K562 (cell line): ENCODE measurements at regions not wholly inside any gene's neighbourhood (a gene's known extent, or its start where the extent isn't known, plus 50 kb on each side); places are given as distances from the start of the nearest gene placed in this dataset.

Experiments used
- ATAC-seq: fragments of 200-7000 bp; cut with Tn5 transposase; 3 replicates; pipeline ENCODE4 v1.9.1; 2020; ENCODE audit warnings: moderate library complexity
- BruUV-seq: library from RNA; stranded (reverse); fragments of 400-500 nt; replicated peaks from 2 replicates; lab custom pipeline; 2021; lab: Mats Ljungman, UMichigan
- CTCF ChIA-PET: fragments of 300-600 bp; formaldehyde crosslinking; extraction: SDS; loops from one replicate; lab custom pipeline; 2021; ENCODE audit warnings: low intra/inter-chr PET ratio; lab: Yijun Ruan, JAX
- POLR2A ChIA-PET: fragments of 300-600, 350-650 bp; sonication (Branson Sonifier 250); formaldehyde crosslinking; extraction: SDS; loops from one replicate; lab custom pipeline; 2021; ENCODE audit warnings: antibody characterized with exemption, inconsistent platforms; lab: Yijun Ruan, JAX
- DNase-seq, 4 experiments: peaks; one replicate each; pipeline versions ENCODE4 v3.0.0 to v3.0.0-alpha.2; 2011 to 2018; ENCODE audit warnings: low spot score in 3 of 4, mixed read lengths in 3 of 4; ENCODE audit errors: extremely low read depth in 1 of 4
- FAIRE-seq: peaks from 2 replicates; lab custom pipeline; 2011; peaks lifted over from hg19 to GRCh38; lab: Jason Lieb, UNC
- H2AFZ ChIP-seq: 2 replicates; pipeline ENCODE4 v1.6.0; 2011; ENCODE audit warnings: low read depth, low read length, control low read depth, inconsistent platforms
- H3K27ac ChIP-seq: fragments of 200-600 bp; 3 replicates; pipeline ENCODE4 v1.8.0; 2011; ENCODE audit warnings: low read depth, mild to moderate bottlenecking, control low read depth, inconsistent platforms, low read length, moderate library complexity, mixed read lengths; ENCODE audit errors: extremely low read depth
- H3K27me3 ChIP-seq, 2 experiments: fragments of 300-600 bp in 1 of 2; 2 replicates in 1 of 2; 3 replicates in 1 of 2; pipeline versions ENCODE4 v1.6.0 to v1.8.0; 2011; ENCODE audit warnings: inconsistent platforms in 2 of 2, low read length in 2 of 2, mild to moderate bottlenecking in 1 of 2, mixed read lengths in 1 of 2, moderate library complexity in 1 of 2; ENCODE audit not compliant: control insufficient read depth in 2 of 2, insufficient read depth in 2 of 2
- H3K36me3 ChIP-seq: fragments of 300-600 bp; 3 replicates; pipeline ENCODE4 v1.8.0; 2011; ENCODE audit warnings: mild to moderate bottlenecking, low read length, inconsistent platforms; ENCODE audit not compliant: control insufficient read depth, insufficient read depth
- H3K4me1 ChIP-seq, 2 experiments: fragments of 200-600 bp in 1 of 2; replicated peaks in 1 of 2; 2 replicates in 1 of 2; 3 replicates in 1 of 2; pipeline versions ENCODE4 v1.5.1 to v1.8.0; 2011; ENCODE audit warnings: inconsistent platforms in 2 of 2, low read length in 2 of 2, mild to moderate bottlenecking in 1 of 2, mixed read lengths in 1 of 2, moderate library complexity in 1 of 2; ENCODE audit not compliant: control insufficient read depth in 2 of 2, insufficient read depth in 2 of 2
- H3K4me2 ChIP-seq: 2 replicates; pipeline ENCODE4 v1.6.1; 2011; ENCODE audit warnings: low read length, control low read depth, inconsistent platforms, mixed read lengths; ENCODE audit not compliant: insufficient read depth
- H3K4me3 ChIP-seq: fragments of 200-600 bp; sonication (generic), shearing (Covaris generic); 2 replicates; pipeline ENCODE4 v1.5.1; 2016; ENCODE audit warnings: control low read depth, inconsistent platforms
- H3K79me2 ChIP-seq: fragments of 200-600 bp; 3 replicates; pipeline ENCODE4 v1.8.0; 2011; ENCODE audit warnings: low read length, inconsistent platforms; ENCODE audit not compliant: control insufficient read depth, insufficient read depth
- H3K9ac ChIP-seq, 2 experiments: 2 replicates each; pipeline versions ENCODE4 v1.6.0 to v1.6.1; 2011; ENCODE audit warnings: low read depth in 2 of 2, low read length in 2 of 2, control low read depth in 1 of 2, inconsistent platforms in 1 of 2, mild to moderate bottlenecking in 1 of 2, mixed read lengths in 1 of 2; ENCODE audit not compliant: insufficient read depth in 1 of 2
- H3K9me1 ChIP-seq: one replicate; pipeline ENCODE4 v1.6.0; 2011; ENCODE audit warnings: inconsistent platforms, mild to moderate bottlenecking, low read length, moderate library complexity; ENCODE audit not compliant: control insufficient read depth, insufficient read depth
- H3K9me3 ChIP-seq: replicated peaks from 2 replicates; pipeline ENCODE4 v1.5.1; 2011; ENCODE audit warnings: low read depth, low read length, inconsistent platforms; ENCODE audit not compliant: control insufficient read depth, insufficient read depth
- H4K20me1 ChIP-seq: replicated peaks from 2 replicates; pipeline ENCODE4 v1.6.1; 2011; ENCODE audit warnings: low read length, inconsistent platforms, mixed read lengths; ENCODE audit not compliant: control insufficient read depth, insufficient read depth
- FOXJ3 ChIP-seq: sonication (generic); formaldehyde crosslinking; IDR thresholded peaks from 2 replicates; pipeline ENCODE4 v1.4.0; 2020; ENCODE audit warnings: mild to moderate bottlenecking, missing genetic modification reagents
- HMGN3 ChIP-seq: IDR thresholded peaks from 2 replicates; pipeline ENCODE4 v1.6.1; 2011; ENCODE audit warnings: borderline replicate concordance, low read depth, mild to moderate bottlenecking, mixed read lengths, low read length; ENCODE audit not compliant: insufficient read length; ENCODE audit errors: extremely low read depth
- HNRNPK ChIP-seq: fragments of 200-400 bp; formaldehyde crosslinking; IDR thresholded peaks from one replicate; pipeline ENCODE4 v1.6.1; 2018; ENCODE audit warnings: mild to moderate bottlenecking, low read depth, low read length; ENCODE audit not compliant: poor library complexity, severe bottlenecking
- HNRNPLL ChIP-seq: fragments of 200-400 bp; formaldehyde crosslinking; IDR thresholded peaks from 2 replicates; pipeline ENCODE4 v1.6.1; 2017; ENCODE audit warnings: low read length, low read depth, mild to moderate bottlenecking; ENCODE audit not compliant: poor library complexity, severe bottlenecking
- JUND ChIP-seq, 2 experiments: IDR thresholded peaks; 2 replicates in 1 of 2; 3 replicates in 1 of 2; pipeline ENCODE4 v1.6.1; 2011; ENCODE audit warnings: borderline replicate concordance in 2 of 2, low read depth in 2 of 2, low read length in 2 of 2, improper control_type of control experiment in 1 of 2, missing biosample characterization in 1 of 2, missing genetic modification characterization in 1 of 2, missing genetic modification reagents in 1 of 2
- MTA3 ChIP-seq: fragments of 450-650 bp; formaldehyde crosslinking; IDR thresholded peaks from 2 replicates; pipeline ENCODE4 v1.6.1; 2017; ENCODE audit warnings: mild to moderate bottlenecking, borderline replicate concordance
- MTF1 ChIP-seq: fragments of 250-450 bp; sonication (Bioruptor Pico); IDR thresholded peaks from 2 replicates; pipeline ENCODE4 v1.9.0; 2021; ENCODE audit warnings: moderate library complexity, mild to moderate bottlenecking, inconsistent platforms, borderline replicate concordance
- NFRKB ChIP-seq: fragments of 450-650 bp; IDR thresholded peaks from 2 replicates; pipeline ENCODE4 v1.6.1; 2016; ENCODE audit warnings: low read depth
- SNIP1 ChIP-seq: fragments of 450-650 bp; IDR thresholded peaks from 2 replicates; pipeline ENCODE4 v1.7.1; 2017; ENCODE audit warnings: low read depth, mild to moderate bottlenecking
- ZBTB12 ChIP-seq: fragments of 250-450 bp; sonication (Bioruptor Pico); IDR thresholded peaks from 2 replicates; pipeline ENCODE4 v1.4.0; 2020
- ZNF449 ChIP-seq: fragments of 250-450 bp; sonication (Bioruptor Pico); IDR thresholded peaks from 2 replicates; pipeline ENCODE4 v1.8.0; 2022; ENCODE audit warnings: moderate library complexity, mild to moderate bottlenecking, inconsistent platforms
- whole genome bisulfite sequencing: fragments of 100-300 bp; shearing (Covaris generic); methylation state at CpG from one replicate; pipeline ENCODE4 v1.1.6; 2016; ENCODE audit warnings: low coverage, mixed read lengths; ENCODE audit not compliant: insufficient coverage; ENCODE audit errors: missing lambda C conversion rate; 5-methylcytosine and 5-hydroxymethylcytosine counted together
- in situ Hi-C: fragments of 300-500 bp; cut with MboI; formaldehyde crosslinking; loops from 4 replicates; pipeline ENCODE4 v1.15.0; 2018; ENCODE audit warnings: inconsistent platforms, mixed read lengths
- intact Hi-C: fragments of 100-400 bp; cut with micrococcal nuclease; formaldehyde crosslinking; loops from 2 replicates; pipeline ENCODE4 v1.14.2; 2022
- TF ChIP-seq, protein P1 (sequence below): fragments of 450-650 bp; IDR thresholded peaks from 2 replicates; pipeline ENCODE4 v1.6.1; 2016; ENCODE audit warnings: low read depth, mild to moderate bottlenecking, moderate library complexity

GRCh38 chr2:43119303-43119702 lies 107.1 kb downstream of the ZFP36L2 start:
- Histone ChIP-seq H3K9me3 (no peaks in the 10 kb centered on the region), H3K36me3 (no peaks in the 10 kb centered on the region), H3K4me3 (no peak overlapping the region), H4K20me1 (no peaks in the 10 kb centered on the region), H3K4me1 (no peaks in the 10 kb centered on the region), H2AFZ (no peak overlapping the region), H3K4me2 (no peak overlapping the region), H3K9me1 (no peaks in the 10 kb centered on the region), H3K27ac (no peak overlapping the region), H3K79me2 (no peaks in the 10 kb centered on the region), H3K9ac (no peak overlapping the region), H3K27me3 (no peaks in the 10 kb centered on the region)
- no peak for ATAC-seq
- TF ChIP-seq ZNF449, result no peak
- CTCF ChIA-PET, result no interaction called here
- POLR2A ChIA-PET, result interaction anchor here (0.7 to 0.9 kb wide), 2 partner anchors 48 to 88 kb away, joined by 3 read pairs; no protein-coding TSS in a partner anchor
- no TSS peak for BruUV-seq
- FAIRE-seq, result no peak
- WGBS, result 29% methylated on average over 1 of the region's 1 CpG
- intact Hi-C loops, result no loop called here
- no peak for DNase-seq
- in situ Hi-C loops, result no loop called here

- FAIRE-seq (no peak), DNase-seq (no peak), ATAC-seq (no peak)
- Histone ChIP-seq H3K9me3 (no peaks in the 10 kb centered on the region), H3K36me3 (no peaks in the 10 kb centered on the region), H3K9ac (no peak overlapping the region), H3K27me3 (no peaks in the 10 kb centered on the region), H3K27ac (no peak overlapping the region), H3K79me2 (no peaks in the 10 kb centered on the region), H3K9me1 (no peaks in the 10 kb centered on the region), H3K4me1 (no peaks in the 10 kb centered on the region; a peak in 1 of 5 replicates), H2AFZ (no peak overlapping the region), H3K4me2 (no peak overlapping the region), H4K20me1 (no peaks in the 10 kb centered on the region), H3K4me3 (no peak overlapping the region)
- no TSS peak for BruUV-seq
- intact Hi-C loops, result no loop called here
- 0% methylated on average over 2 of the region's 2 CpGs for WGBS
- in situ Hi-C loops, result no loop called here
- ChIA-PET POLR2A (no interaction called here), CTCF (no interaction called here)
- TF ChIP-seq HNRNPK, result no peak
- no peak for TF ChIP-seq MTF1 (CRISPR knock-in tag)
- TF ChIP-seq JUND (IDR thresholded peaks at IDR 0.05; ENCODE audit: borderline replicate concordance, low read depth, low read length), result no peak
- TF ChIP-seq JUND (tag; IDR thresholded peaks at IDR 0.05; ENCODE audit: borderline replicate concordance, low read depth, low read length), result no peak
- TF ChIP-seq SNIP1, result no peak
- no peak for TF ChIP-seq ZBTB12 (CRISPR knock-in tag)
- no peak for TF ChIP-seq HMGN3
- TF ChIP-seq, protein P1, sequence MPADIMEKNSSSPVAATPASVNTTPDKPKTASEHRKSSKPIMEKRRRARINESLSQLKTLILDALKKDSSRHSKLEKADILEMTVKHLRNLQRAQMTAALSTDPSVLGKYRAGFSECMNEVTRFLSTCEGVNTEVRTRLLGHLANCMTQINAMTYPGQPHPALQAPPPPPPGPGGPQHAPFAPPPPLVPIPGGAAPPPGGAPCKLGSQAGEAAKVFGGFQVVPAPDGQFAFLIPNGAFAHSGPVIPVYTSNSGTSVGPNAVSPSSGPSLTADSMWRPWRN, result no peak
- no peak for TF ChIP-seq NFRKB
- no peak for TF ChIP-seq MTA3
- no peak for TF ChIP-seq FOXJ3 (CRISPR knock-in tag)
- TF ChIP-seq HNRNPLL, result no peak
Observed at GRCh38 chr2:43117521-43118143, 108.8 kb downstream of the ZFP36L2 start.
